Dedifferentiated amniotic fluid mesenchymal stem cell (primary cell): ENCODE measurements at regions not wholly inside any gene's neighbourhood (a gene's known extent, or its start where the extent isn't known, plus 50 kb on each side); places are given as distances from the start of the nearest gene placed in this dataset.
A peak's percentile ranks its signal among the peaks of the same experiment; 100 is the strongest.

ENCODE experiments used
- DNase-seq: peaks from one replicate; pipeline ENCODE4 v3.0.0-alpha.2; 2016; ENCODE audit errors: extremely low spot score

GRCh38 chr15:95247071-95247984, 1016.0 kb downstream of the MCTP2 start:
- DNase-seq, result peak; percentile 96

DNA sequence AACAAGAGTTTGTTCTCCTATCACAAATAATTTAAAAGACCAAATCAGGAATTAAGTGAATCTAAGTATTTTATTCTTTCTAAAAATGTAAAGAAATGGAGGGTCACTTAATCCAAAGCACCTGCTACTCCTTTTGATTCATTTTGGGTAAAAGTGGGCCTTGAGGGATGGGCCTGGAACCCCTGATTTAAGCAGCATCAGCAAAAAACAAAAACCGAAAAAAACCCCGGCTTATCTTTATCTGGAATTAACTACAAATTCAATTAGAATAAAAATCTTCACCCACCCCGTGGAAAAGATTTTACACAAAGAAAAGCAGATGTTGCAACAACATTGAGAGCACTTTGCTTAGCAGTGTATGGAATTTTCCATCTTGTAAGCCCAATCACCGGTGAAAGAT, 1018.2 kb downstream of the MCTP2 start:
- DNase-seq, result no peak

GRCh38 chr15:95252404-95252803, 1021.0 kb downstream of the MCTP2 start:
- no peak for DNase-seq

DNA sequence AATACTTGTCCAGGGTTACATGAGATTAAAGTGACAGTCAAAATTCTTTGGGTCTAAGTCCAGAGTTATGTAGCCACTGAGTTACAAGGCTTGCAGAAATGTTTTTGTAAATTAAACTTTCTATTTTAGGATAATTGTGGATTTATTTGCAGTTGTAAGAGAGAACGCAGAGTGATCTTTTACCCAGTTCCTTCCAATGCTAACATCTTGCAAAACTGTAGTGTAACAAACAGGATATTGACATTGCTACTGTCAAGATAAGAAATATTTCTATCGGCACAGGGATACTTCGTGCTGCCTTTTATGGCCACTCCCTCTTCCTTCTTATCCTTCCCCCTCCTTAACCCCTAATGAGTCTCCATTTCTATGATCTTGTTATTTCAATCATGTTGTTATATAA, 1022.9 kb downstream of the MCTP2 start:
- DNase-seq, result no peak

- peak; percentile 72 for DNase-seq
Observed at GRCh38 chr15:95259513-95259912, 1028.2 kb downstream of the MCTP2 start.

GRCh38 chr15:95259965-95260364, 1028.6 kb downstream of the MCTP2 start:
- no peak for DNase-seq

DNA sequence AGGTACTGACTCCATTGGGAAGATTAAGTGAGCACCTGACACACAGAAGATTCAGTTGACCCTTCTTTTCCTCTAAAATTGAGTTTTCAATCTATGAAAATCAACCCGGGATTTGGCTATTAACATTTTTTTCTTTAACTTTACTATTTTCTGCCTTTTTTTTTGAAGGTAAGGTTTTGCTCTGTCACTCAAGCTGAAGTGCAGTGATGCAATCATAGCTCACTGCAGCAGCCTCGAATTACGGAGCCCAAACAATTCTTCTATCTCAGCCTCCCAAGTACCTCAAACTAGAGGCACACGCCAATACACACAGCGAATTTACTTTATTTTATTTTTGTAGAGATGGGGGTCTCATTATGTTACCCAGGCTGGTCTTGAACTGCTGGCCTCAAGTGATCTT, 1029.5 kb downstream of the MCTP2 start:
- no peak for DNase-seq

- no peak for DNase-seq
Observed at GRCh38 chr15:95261546-95261945, 1030.2 kb downstream of the MCTP2 start.

DNA sequence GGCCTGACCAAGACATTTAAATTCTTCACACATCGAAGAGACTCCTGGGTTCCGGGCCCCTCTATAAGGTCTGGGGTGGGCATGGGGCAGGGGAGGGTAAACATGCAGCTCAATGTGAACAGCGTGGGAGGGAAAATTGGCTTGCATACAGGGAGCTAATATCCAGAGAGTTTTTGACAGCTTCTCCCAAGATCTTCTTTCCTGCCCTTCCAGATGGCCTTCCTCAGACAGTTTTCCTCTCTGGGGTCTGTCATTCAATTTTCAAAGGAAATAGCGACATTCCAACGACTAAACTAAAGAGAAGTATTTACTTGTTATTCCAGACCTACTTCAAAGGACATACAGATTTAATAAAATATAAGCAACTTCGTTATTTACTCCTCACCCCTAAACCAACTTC, 1030.6 kb downstream of the MCTP2 start:
- no peak for DNase-seq

DNA sequence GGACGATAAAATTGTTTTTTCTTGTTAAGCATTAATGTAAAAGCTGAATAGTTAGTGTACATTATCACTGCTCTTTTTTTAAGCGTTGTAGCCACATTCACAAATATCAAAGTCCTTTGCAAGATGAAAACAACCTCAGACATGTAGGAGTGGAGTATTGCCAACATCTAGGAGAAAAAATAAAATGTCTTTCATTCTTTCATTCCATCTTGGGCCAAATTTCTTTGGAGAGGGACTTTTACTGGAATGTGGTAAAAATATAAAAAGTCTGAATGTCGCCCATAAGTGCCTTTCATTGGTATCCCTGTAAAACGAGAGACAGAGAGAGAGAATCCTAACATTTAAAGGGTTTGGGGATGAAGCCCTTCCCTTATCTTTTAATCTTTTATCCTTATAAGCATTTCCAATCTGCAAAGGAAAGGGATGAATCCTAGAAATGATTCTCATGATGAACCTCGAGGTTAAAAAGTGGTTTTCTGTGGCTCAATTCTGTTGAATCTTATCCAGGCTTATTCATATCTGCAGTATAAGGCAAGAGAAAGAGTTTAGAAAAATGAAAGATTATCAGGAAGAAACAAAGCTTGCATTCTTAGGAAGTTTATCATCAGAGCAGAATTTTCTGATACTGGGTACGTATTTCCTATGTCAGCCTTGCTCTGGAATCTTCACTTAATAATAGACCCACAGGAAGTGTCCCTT, 1031.7 kb downstream of the MCTP2 start:
- DNase-seq, result peak; percentile 62

- no peak for DNase-seq
Observed at GRCh38 chr15:95263751-95264150, 1032.4 kb downstream of the MCTP2 start.

DNA sequence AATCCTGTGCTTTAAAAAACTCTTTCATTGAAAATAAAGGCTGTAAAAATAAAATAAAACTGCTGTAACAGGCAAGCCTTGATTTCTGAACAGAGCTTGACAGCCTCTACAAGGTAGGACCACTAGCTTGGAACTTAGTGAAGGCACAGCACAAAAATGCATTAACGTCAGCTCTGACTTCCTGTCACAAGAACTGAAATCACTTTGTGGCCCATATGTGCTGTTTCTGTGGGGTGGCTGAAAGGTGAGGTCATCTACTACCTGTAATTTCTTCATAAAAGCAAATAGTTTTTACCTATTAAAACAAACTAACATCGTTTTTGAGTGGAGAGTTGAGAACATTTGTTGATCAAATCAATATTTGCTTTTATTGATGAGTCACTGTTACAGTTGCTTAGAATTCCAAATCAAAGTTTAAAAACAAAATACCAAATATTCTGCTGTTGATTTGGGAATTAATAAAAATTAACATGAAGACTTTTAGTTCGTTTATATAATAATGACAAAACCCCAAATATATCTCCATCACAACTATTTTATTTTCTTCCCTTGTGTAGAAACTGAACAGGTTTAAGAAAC, 1034.1 kb downstream of the MCTP2 start:
- DNase-seq, result no peak

- no peak for DNase-seq
Observed at GRCh38 chr15:95266451-95267061, 1035.2 kb downstream of the MCTP2 start.

GRCh38 chr15:95267481-95267880, 1036.1 kb downstream of the MCTP2 start:
- no peak for DNase-seq

DNA sequence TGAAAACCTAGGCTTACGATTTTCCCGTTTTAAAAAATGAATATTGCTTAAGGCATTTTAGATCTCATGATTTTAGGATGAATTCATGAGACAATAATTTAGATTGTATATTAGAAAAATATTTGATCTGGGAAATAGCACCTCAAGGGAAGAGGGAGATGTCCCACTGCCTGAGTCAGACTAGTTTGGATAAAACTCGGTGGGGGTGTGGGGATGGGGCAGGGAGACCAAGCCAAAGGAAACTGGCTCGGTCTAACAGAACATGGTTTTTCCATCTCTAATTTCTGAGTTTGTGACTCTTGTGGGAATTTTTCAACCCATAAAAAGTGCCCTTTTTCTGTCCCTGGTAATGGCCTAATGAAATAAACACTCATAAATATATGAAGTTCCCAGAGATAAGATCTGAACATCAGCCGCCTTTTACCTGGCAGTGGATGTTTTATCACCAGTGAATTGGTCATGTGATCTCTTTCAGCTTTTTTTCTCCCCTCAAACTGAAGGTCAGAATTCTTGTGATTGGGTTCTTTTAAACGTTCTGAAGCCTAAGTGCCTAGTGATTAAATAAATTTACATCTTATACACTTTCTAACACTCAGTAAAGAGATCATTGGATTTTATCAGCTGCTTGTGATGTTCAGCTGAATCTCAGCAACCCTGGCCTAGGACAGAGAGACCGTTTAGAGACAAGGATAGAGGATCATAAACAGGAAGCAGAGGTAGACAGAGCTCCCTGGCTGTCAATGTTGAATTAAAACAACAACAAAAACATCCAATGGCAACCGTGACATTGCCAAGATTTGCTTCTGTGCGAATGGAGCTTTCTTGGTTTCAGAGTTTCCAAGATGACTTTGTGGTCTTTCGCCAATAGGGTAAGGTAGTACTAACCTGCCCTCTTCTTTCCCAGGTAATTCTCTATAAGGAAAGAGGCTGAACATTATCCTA, 1038.2 kb downstream of the MCTP2 start:
- DNase-seq, result no peak

GRCh38 chr15:95274101-95274500, 1042.7 kb downstream of the MCTP2 start:
- DNase-seq, result no peak

DNA sequence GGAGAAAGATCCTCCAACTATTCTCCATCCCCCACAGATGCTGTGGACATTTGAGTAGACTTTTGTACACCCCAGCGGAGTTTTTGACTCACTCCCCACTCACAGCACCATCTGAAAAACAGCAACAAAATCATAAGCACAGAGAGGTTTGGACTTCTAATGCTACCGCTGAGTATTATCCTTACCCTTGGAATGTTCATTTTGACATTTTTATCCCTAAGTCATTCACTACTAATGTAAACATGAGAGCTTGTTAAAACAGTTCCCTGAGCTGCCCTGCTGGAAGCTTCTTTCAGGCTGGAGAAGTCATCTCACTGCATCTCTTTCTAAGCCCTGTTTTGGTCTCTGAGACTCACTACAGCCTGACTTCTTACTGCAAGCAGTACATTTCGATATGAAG, 1045.9 kb downstream of the MCTP2 start:
- DNase-seq, result peak; percentile 77

- no peak for DNase-seq
Observed at GRCh38 chr15:95278532-95279245, 1047.3 kb downstream of the MCTP2 start.

GRCh38 chr15:95279277-95280019, 1048.1 kb downstream of the MCTP2 start:
- no peak for DNase-seq

DNA sequence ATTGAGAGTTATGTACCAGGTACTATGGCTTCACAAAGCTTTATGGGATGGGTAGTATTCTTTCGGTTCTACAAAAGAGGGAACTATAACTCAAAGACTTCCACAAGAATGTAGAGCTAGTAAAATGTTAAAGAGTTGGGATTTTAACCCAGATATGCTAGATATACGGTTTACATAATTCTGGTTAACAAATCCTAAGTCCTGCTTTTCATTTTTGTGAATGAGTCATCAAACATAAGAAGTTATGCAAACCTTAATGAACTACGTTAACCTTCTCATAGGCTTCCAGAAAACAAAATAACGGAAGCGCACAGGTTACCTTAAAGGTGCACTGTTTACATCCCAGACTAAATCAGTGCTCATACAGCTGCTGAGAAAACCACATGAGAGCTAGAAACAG, 1049.3 kb downstream of the MCTP2 start:
- no peak for DNase-seq
